Prostate gland (tissue), 2 donors: ENCODE measurements at regions not wholly inside any gene's neighbourhood (a gene's known extent, or its start where the extent isn't known, plus 50 kb on each side); places are given as distances from the start of the nearest gene placed in this dataset.
A peak's percentile ranks its signal among the peaks of the same experiment; 100 is the strongest.

Experiments
- DNase-seq: peaks from one replicate; pipeline ENCODE4 v3.0.0-alpha.2; 2019; ENCODE audit warnings: low spot score
- H3K27ac ChIP-seq, 2 donors: fragments of 200-600 bp; sonication (generic); 2 replicates each; pipeline ENCODE4 v1.5.1; 2017 to 2019
- H3K27me3 ChIP-seq: fragments of 200-600 bp; sonication (generic); replicated peaks from 2 replicates; pipeline ENCODE4 v1.5.1; 2019; ENCODE audit not compliant: insufficient read depth
- H3K36me3 ChIP-seq, 2 donors: fragments of 200-600 bp; sonication (generic); 1 replicate in 1 of 2; 2 replicates in 1 of 2; pipeline versions ENCODE4 v1.5.1 to v1.8.1; 2017 to 2019
- H3K4me1 ChIP-seq: fragments of 200-600 bp; sonication (generic); replicated peaks from 2 replicates; pipeline ENCODE4 v1.5.1; 2019
- H3K4me3 ChIP-seq, 2 donors: fragments of 200-600 bp; sonication (generic); 2 replicates each; pipeline ENCODE4 v1.5.1; 2017 to 2019
- H3K9me3 ChIP-seq: fragments of 200-600 bp; sonication (generic); 2 replicates; pipeline ENCODE4 v1.5.1; 2017
- CTCF ChIP-seq, 4 experiments: fragments of 200-600 bp in 2 of 4; fragments of 450-650 bp in 2 of 4; sonication (generic) in 2 of 4; IDR thresholded peaks; 1 replicate in 3 of 4; 2 replicates in 1 of 4; pipeline ENCODE4 v1.5.1; 2016 to 2019; ENCODE audit warnings: antibody characterized with exemption in 4 of 4, mild to moderate bottlenecking in 2 of 4, moderate library complexity in 2 of 4
- POLR2A ChIP-seq: fragments of 450-650 bp; IDR thresholded peaks from one replicate; pipeline ENCODE4 v1.6.1; 2016; ENCODE audit warnings: antibody characterized with exemption, mild to moderate bottlenecking
- POLR2AphosphoS5 ChIP-seq: sonication (generic); formaldehyde crosslinking; IDR thresholded peaks from one replicate; pipeline ENCODE4 v1.6.1; 2017; ENCODE audit warnings: antibody characterized with exemption
- WGBS: methylation state at CpG from one replicate; pipeline ENCODE4 v1.1.5; 2018; 5-methylcytosine and 5-hydroxymethylcytosine counted together
- intact Hi-C: fragments of 100-400 bp; cut with DNase I; formaldehyde crosslinking; loops from one replicate; pipeline ENCODE4 v1.14.2; 2022

DNA sequence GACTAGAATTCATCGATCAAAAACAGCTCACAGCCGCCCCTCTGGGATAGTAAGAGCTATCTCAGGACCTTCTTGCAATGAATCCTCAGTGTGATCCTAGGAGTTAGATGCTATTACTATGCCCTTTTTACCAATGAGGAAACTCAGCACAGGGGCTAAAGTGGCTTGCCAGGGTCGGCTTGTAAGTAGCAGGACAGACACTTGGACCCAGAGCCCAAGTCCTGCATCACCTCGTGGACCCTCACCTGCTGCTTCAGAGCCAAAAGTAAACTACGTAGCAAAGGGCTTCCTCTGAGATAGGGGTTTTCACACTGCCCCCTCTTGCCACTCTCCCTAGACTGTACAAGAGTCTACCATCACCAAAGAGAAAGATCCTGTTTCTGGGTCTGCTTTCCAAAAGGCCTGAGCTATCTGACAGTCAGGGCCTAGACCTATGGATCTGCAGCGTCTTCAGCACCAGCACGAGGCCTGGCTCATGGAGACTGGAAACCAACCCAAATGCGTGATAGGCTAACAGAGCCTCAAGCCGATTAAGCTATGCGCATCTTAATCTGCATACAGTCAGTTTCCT lies 172.3 kb downstream of the ANKRD60 start:
- H3K4me1 ChIP-seq = peaks cover 4% of the 10 kb centered on the region
- intact Hi-C loops = no loop called here
- WGBS = 98% methylated on average over 10 of the region's 10 CpGs

DNA sequence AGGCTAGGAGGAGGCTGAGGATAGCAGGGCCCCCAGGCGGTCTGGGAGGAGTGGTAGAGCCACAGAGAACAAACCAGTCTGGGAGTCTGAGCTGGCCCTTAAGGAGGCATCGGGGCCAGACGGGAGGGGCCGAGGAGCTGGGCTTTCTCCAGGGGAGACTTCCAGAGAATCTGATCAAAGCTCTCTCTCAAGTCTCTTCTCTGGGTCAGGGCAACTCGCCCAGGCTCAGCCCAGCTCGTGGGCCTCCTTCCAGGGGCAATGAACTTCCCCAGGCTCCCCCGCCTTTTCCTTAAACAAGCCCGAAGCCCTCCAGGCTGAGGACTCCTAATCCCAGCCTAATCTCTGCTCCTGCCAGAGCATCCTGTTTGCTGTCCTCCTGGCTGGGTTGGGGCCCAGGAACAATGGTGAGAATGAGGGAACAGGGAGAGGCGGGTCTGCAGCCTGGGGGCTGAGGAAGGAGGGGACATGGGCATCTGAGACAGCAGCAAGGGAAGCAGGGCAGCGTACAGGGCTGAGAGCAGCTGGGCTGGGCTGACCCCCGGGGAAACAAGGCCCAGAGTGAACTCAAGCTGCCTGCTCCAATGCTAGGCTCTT lies 173.6 kb downstream of the ANKRD60 start:
- H3K4me1 ChIP-seq = peaks cover 4% of the 10 kb centered on the region
- WGBS = 19% methylated on average over 10 of the region's 11 CpGs
- no peaks in the 10 kb centered on the region for H3K27me3 ChIP-seq
- DNase-seq = peak; percentile 71
- no peaks in the 10 kb centered on the region for H3K9me3 ChIP-seq
- H3K27ac ChIP-seq = peak overlapping the region; percentile 43 to 70
- H3K36me3 ChIP-seq = no peaks in the 10 kb centered on the region
- no peak overlapping the region for H3K4me3 ChIP-seq
- intact Hi-C loops = no loop called here
- TF ChIP-seq POLR2AphosphoS5 (no peak), CTCF (IDR thresholded peaks at IDR 0.05) (peak in 1 of 4 experiments; percentile 14)

More for the DNA sequence above, 172.3 kb downstream of the ANKRD60 start:
- no peak for DNase-seq
- H3K27me3 ChIP-seq = no peaks in the 10 kb centered on the region
- no peak overlapping the region for H3K27ac ChIP-seq
- H3K9me3 ChIP-seq = no peaks in the 10 kb centered on the region
- no peak overlapping the region for H3K4me3 ChIP-seq
- TF ChIP-seq CTCF (IDR thresholded peaks at IDR 0.05) (no peak), POLR2AphosphoS5 (no peak), POLR2A (no peak)
- no peaks in the 10 kb centered on the region for H3K36me3 ChIP-seq

DNA sequence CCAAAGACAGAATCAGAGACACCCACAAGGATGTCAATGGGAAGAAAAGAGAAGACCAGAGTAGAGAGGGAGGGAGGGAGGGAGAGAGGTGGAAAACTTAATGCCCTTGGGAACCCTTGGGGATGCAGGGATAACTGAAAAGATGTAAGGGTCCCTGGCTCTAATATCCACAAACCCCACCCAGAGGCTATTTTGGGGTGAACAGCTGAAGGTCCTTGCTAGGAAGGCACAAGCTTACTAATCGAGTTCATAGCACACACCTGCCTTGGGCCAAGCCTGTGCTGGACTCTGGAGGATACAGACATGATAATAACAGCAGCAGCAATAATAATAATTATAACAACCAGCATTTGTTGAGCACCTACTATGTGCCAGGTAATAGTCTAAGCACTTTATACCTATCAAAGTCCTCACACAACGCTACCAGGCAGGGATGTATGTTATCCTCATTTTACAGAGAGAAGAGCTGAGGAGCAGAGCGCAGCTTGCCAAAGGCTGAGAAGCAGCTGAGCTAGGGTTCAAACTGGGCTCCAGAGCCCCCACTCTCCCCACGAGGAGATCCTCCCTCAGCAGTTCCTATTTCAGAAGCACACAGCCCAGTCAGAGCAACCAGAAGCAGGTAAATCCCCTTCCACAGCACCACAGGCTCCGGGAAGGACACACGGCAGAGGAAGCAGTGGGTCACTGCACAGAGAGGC lies 174.2 kb downstream of the ANKRD60 start:
- no peak overlapping the region for H3K4me3 ChIP-seq
- WGBS = 45% methylated on average over 6 of the region's 6 CpGs
- H3K36me3 ChIP-seq = no peaks in the 10 kb centered on the region
- peak overlapping the region; percentile 43 to 70 for H3K27ac ChIP-seq
- intact Hi-C loops = no loop called here
- peaks cover 4% of the 10 kb centered on the region for H3K4me1 ChIP-seq
- no peak for TF ChIP-seq POLR2AphosphoS5
- no peak for TF ChIP-seq POLR2A
- H3K27me3 ChIP-seq = no peaks in the 10 kb centered on the region
- DNase-seq = no peak
- H3K9me3 ChIP-seq = no peaks in the 10 kb centered on the region

DNA sequence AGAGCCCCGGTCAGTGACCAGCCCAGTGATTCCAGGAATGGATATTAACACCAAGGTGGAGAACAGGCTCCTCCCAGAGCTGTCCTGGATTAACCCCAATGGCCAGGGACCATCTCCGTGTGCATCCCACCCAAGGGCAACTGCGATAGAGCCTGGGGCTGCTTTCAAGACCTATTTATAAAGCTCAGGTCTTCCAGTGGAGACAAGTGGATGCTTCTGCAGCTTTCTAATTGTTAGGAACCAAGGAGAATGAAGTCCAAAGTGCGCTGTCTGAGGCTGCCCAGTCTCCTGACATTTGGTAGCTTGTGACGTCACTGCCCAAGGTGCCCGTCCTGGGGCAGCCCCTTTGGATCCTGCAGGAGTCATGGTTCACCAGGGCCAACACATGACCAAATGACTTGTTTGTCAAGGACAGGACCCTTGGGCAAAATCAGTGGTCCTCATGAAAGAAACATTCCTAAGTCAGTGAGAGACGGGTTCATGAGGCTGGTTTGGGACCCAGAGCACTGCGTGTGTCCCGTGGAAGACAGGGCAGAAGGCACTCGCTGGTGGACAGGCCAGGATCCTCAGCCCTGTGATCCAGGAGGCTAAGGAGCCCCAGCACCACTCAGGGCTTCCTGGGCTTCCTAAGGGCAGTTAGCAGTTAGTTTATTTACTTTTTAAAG lies 174.9 kb downstream of the ANKRD60 start:
- WGBS = 81% methylated on average over 10 of the region's 10 CpGs
- H3K4me3 ChIP-seq = no peak overlapping the region
- H3K27me3 ChIP-seq = no peaks in the 10 kb centered on the region
- H3K9me3 ChIP-seq = no peaks in the 10 kb centered on the region
- peaks cover 4% of the 10 kb centered on the region for H3K4me1 ChIP-seq
- no peak overlapping the region for H3K27ac ChIP-seq
- H3K36me3 ChIP-seq = no peaks in the 10 kb centered on the region
- no peak for DNase-seq
- intact Hi-C loops = no loop called here
- no peak for TF ChIP-seq POLR2A
- no peak for TF ChIP-seq CTCF (IDR thresholded peaks at IDR 0.05)
- TF ChIP-seq POLR2AphosphoS5 = no peak

DNA sequence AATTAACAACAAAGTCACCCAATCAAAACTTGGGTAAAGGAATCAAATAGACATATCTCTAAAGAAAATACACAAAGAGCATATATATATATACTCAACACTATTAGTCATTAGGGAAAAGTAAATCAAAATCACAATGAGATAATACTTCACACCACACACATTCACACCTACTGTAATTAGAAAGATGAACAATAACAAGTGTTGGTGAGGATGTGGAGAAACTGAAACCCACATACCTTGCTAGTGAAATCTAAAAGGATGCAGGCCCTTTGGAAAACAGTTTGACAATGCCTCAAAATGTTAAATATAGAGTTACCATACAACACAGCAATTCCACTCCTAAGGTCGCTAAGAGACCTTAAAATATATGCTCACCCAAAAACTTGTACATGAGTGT lies 177.1 kb downstream of the ANKRD60 start:
- no peak overlapping the region for H3K27ac ChIP-seq
- TF ChIP-seq POLR2A (no peak), CTCF (IDR thresholded peaks at IDR 0.05) (no peak), POLR2AphosphoS5 (no peak)
- H3K36me3 ChIP-seq = no peaks in the 10 kb centered on the region
- no peak for DNase-seq
- H3K4me3 ChIP-seq = no peak overlapping the region
- intact Hi-C loops = no loop called here
- WGBS = 0% methylated on average over 1 of the region's 1 CpG
- H3K4me1 ChIP-seq = peaks cover 4% of the 10 kb centered on the region
- no peaks in the 10 kb centered on the region for H3K9me3 ChIP-seq
- no peaks in the 10 kb centered on the region for H3K27me3 ChIP-seq
